MM.1S (cell line): ENCODE measurements at regions not wholly inside any gene's neighbourhood (a gene's known extent, or its start where the extent isn't known, plus 50 kb on each side); places are given as distances from the start of the nearest gene placed in this dataset.

Source experiments
- DNase-seq: peaks from one replicate; pipeline ENCODE4 v3.0.0-alpha.2; 2015
- H2AFZ ChIP-seq: fragments of 300-600 bp; sonication (generic); 2 replicates; pipeline ENCODE4 v1.6.0; 2016; ENCODE audit warnings: antibody characterized with exemption, low read length
- H3F3A ChIP-seq: fragments of 300-600 bp; sonication (generic); 2 replicates; pipeline ENCODE4 v1.6.1; 2016; ENCODE audit warnings: mild to moderate bottlenecking, antibody characterized with exemption, low read length, moderate library complexity, mixed read lengths; ENCODE audit not compliant: insufficient read depth
- H3K27ac ChIP-seq: fragments of 300-600 bp; sonication (generic); 2 replicates; pipeline ENCODE4 v1.5.1; 2016; ENCODE audit warnings: mild to moderate bottlenecking, low read length
- H3K27me3 ChIP-seq: fragments of 300-600 bp; sonication (generic); replicated peaks from 2 replicates; pipeline ENCODE4 v1.6.0; 2016; ENCODE audit warnings: low read length; ENCODE audit not compliant: insufficient read depth
- H3K36me3 ChIP-seq: fragments of 300-600 bp; sonication (generic); replicated peaks from 2 replicates; pipeline ENCODE4 v1.6.1; 2016; ENCODE audit warnings: mild to moderate bottlenecking, low read length, mixed read lengths; ENCODE audit not compliant: insufficient read depth
- H3K4me1 ChIP-seq: fragments of 300-600 bp; sonication (generic); 2 replicates; pipeline ENCODE4 v1.6.1; 2016; ENCODE audit warnings: low read length, mixed read lengths
- H3K4me2 ChIP-seq: fragments of 300-600 bp; sonication (generic); 2 replicates; pipeline ENCODE4 v1.6.0; 2016; ENCODE audit warnings: low read depth, low read length
- H3K4me3 ChIP-seq: fragments of 300-600 bp; sonication (generic); 2 replicates; pipeline ENCODE4 v1.5.1; 2016; ENCODE audit warnings: low read length, mixed read lengths
- H3K79me2 ChIP-seq: fragments of 300-600 bp; sonication (generic); 2 replicates; pipeline ENCODE4 v1.6.1; 2016; ENCODE audit warnings: mixed run types, low read length, mixed read lengths
- H3K9ac ChIP-seq: fragments of 300-600 bp; sonication (generic); 2 replicates; pipeline ENCODE4 v1.6.1; 2016; ENCODE audit warnings: low read length, mixed read lengths
- H3K9me2 ChIP-seq: fragments of 300-600 bp; sonication (generic); replicated peaks from 2 replicates; pipeline ENCODE4 v1.6.1; 2016; ENCODE audit warnings: mild to moderate bottlenecking, low read length, mixed read lengths; ENCODE audit not compliant: insufficient read depth
- H3K9me3 ChIP-seq: fragments of 300-600 bp; sonication (generic); replicated peaks from 2 replicates; pipeline ENCODE4 v1.6.1; 2016; ENCODE audit warnings: mild to moderate bottlenecking, low read length, mixed read lengths; ENCODE audit not compliant: insufficient read depth
- H4K20me1 ChIP-seq: fragments of 300-600 bp; sonication (generic); 2 replicates; pipeline ENCODE4 v1.6.1; 2016; ENCODE audit warnings: mild to moderate bottlenecking, low read length, moderate library complexity, mixed read lengths; ENCODE audit not compliant: insufficient read depth
- EZH2 ChIP-seq: fragments of 300-600 bp; sonication (generic); optimal IDR thresholded peaks from 2 replicates; pipeline ENCODE3; 2017; ENCODE audit warnings: low read depth, mild to moderate bottlenecking, antibody characterized with exemption, low read length, mixed read lengths
- EZH2phosphoT487 ChIP-seq: fragments of 300-600 bp; sonication (generic); IDR thresholded peaks from 2 replicates; pipeline ENCODE4 v1.6.1; 2018; ENCODE audit warnings: antibody characterized with exemption, low read length
- TF ChIP-seq, protein P1 (sequence below): fragments of 300-600 bp; sonication (generic); IDR thresholded peaks from 2 replicates; pipeline ENCODE4 v1.5.1; 2016; ENCODE audit warnings: antibody characterized with exemption, low read length, mixed read lengths

DNA sequence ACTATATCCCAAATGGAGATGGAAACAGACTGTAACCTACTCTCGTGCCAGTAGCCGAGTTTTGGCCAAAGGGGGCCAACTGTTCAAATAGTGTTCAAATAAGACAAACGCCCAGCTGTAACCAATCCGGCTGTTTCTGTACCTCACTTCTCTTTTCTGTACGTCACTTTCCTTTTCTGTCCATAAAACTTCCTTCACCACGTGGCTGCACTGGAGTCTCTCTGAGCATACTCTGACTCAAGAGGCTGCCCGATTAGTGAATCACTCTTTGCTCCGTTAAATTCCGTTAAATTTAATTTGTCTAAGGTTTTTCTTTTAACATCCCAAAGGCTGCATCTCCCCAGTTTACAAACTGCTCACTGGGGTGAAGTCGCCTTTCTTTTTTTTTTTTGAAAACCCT, 219.2 kb upstream of the P2RY1 start:
- Histone ChIP-seq H3K9me2 (no peaks in the 10 kb centered on the region), H3K4me1 (no peaks in the 10 kb centered on the region), H3K9ac (no peak overlapping the region), H3K79me2 (no peaks in the 10 kb centered on the region), H3K27ac (no peak overlapping the region), H2AFZ (no peak overlapping the region), H3K4me2 (no peak overlapping the region), H3F3A (no peaks in the 10 kb centered on the region; the same call in 1 of the 2 replicates), H3K36me3 (no peaks in the 10 kb centered on the region), H3K9me3 (no peaks in the 10 kb centered on the region), H3K4me3 (no peak overlapping the region), H4K20me1 (no peaks in the 10 kb centered on the region), H3K27me3 (no peaks in the 10 kb centered on the region)
- no peak for DNase-seq
- TF ChIP-seq, protein P1, sequence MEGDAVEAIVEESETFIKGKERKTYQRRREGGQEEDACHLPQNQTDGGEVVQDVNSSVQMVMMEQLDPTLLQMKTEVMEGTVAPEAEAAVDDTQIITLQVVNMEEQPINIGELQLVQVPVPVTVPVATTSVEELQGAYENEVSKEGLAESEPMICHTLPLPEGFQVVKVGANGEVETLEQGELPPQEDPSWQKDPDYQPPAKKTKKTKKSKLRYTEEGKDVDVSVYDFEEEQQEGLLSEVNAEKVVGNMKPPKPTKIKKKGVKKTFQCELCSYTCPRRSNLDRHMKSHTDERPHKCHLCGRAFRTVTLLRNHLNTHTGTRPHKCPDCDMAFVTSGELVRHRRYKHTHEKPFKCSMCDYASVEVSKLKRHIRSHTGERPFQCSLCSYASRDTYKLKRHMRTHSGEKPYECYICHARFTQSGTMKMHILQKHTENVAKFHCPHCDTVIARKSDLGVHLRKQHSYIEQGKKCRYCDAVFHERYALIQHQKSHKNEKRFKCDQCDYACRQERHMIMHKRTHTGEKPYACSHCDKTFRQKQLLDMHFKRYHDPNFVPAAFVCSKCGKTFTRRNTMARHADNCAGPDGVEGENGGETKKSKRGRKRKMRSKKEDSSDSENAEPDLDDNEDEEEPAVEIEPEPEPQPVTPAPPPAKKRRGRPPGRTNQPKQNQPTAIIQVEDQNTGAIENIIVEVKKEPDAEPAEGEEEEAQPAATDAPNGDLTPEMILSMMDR, result no peak
- TF ChIP-seq EZH2, result no peak

DNA sequence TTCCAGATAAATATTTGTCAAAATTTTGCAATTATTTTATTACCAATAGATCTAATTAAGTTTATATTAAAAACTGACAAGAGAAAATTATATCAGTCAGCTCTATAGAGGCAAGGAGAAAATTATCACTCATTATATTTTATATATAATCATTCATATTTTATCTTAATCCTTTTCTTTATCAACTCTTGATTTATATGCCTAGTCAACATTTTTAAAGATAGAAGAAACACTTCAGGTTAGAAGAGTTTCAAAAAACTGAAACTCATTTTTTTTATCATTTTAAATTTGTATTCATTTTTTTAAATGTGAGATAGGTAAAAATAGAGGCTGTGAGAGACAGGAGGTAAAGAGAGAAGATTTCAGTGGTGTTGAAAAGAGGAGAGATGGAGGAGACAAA, 217.3 kb upstream of the P2RY1 start:
- no peaks in the 10 kb centered on the region; the same call in 1 of the 2 replicates for H3F3A ChIP-seq
- TF ChIP-seq, protein P1, result no peak
- TF ChIP-seq EZH2phosphoT487, result no peak
- TF ChIP-seq EZH2, result no peak
- H3K4me1 ChIP-seq, result no peaks in the 10 kb centered on the region
- H3K27ac ChIP-seq, result no peak overlapping the region
- no peaks in the 10 kb centered on the region for H3K9me3 ChIP-seq
- H2AFZ ChIP-seq, result no peak overlapping the region
- no peaks in the 10 kb centered on the region for H3K79me2 ChIP-seq
- H3K4me2 ChIP-seq, result no peak overlapping the region
- H3K36me3 ChIP-seq, result no peaks in the 10 kb centered on the region
- no peak overlapping the region for H3K9ac ChIP-seq
- no peaks in the 10 kb centered on the region for H4K20me1 ChIP-seq
- no peak for DNase-seq
- H3K27me3 ChIP-seq, result no peaks in the 10 kb centered on the region
- no peaks in the 10 kb centered on the region for H3K9me2 ChIP-seq
- no peak overlapping the region for H3K4me3 ChIP-seq

DNA sequence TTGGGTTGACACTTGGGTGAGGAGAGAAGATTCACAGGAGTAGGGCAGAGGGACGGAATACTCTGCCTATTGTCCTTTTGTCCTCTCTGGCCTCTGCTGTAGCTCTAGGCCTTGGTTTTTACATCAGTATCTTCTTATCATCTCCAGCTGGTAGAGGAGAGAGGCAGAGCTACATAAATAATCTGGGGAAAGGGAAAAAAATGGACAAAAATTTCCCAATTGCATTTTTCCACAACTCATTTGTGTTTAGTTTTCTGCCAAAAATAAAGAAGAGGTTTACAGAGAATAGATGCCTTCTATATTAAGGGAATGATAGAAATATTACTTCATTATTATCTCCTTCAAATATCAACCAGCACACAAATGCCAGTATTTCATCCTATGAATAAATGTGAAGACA, 216.4 kb upstream of the P2RY1 start:
- no peak overlapping the region for H2AFZ ChIP-seq

More for the DNA sequence above, 216.4 kb upstream of the P2RY1 start:
- Histone ChIP-seq H3K27me3 (no peaks in the 10 kb centered on the region), H3K4me2 (no peak overlapping the region), H3K4me3 (no peak overlapping the region), H3K4me1 (no peaks in the 10 kb centered on the region), H4K20me1 (no peaks in the 10 kb centered on the region), H3K36me3 (no peaks in the 10 kb centered on the region), H3F3A (no peaks in the 10 kb centered on the region; the same call in 1 of the 2 replicates), H3K79me2 (no peaks in the 10 kb centered on the region), H3K9me2 (no peaks in the 10 kb centered on the region), H3K9me3 (no peaks in the 10 kb centered on the region), H3K9ac (no peak overlapping the region), H3K27ac (no peak overlapping the region)
- no peak for DNase-seq
- TF ChIP-seq EZH2, result no peak
- TF ChIP-seq EZH2phosphoT487, result no peak
- TF ChIP-seq, protein P1, result no peak
